CD4-positive, alpha-beta T cell treated with Interleukin-6 for 4 hours (primary cell): ENCODE measurements at regions not wholly inside any gene's neighbourhood (a gene's known extent, or its start where the extent isn't known, plus 50 kb on each side); places are given as distances from the start of the nearest gene placed in this dataset.
A peak's percentile ranks its signal among the peaks of the same experiment; 100 is the strongest.

Experiments
- DNase-seq: peaks from one replicate; pipeline ENCODE4 v3.0.0-alpha.2; 2020; ENCODE audit warnings: mixed read lengths

DNA sequence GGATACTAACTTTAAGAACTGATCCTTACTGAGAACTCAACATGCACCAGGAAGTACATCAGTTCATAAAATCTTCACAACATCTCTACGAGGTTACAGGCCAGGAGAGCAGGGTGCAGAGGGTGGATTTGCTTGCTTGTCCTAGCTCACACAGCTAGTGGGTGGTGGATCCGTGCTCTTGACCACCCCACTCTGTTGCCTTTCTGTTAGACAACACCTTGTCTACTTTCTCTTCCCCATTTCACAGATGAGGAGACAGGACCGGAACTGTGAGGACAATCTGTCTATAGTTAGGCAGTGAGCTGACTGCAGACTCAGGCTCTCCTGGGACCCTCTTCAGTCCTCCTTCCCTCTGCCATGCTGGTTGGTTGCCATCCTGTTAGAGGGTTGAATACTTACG lies 221.7 kb upstream of the TLE3 start:
- no peak for DNase-seq

- no peak for DNase-seq
These were observed 221.1 kb upstream of the TLE3 start for GRCh38 chr15:70318594-70319465.

GRCh38 chr15:70316059-70316600 lies 218.4 kb upstream of the TLE3 start:
- DNase-seq, result no peak

DNA sequence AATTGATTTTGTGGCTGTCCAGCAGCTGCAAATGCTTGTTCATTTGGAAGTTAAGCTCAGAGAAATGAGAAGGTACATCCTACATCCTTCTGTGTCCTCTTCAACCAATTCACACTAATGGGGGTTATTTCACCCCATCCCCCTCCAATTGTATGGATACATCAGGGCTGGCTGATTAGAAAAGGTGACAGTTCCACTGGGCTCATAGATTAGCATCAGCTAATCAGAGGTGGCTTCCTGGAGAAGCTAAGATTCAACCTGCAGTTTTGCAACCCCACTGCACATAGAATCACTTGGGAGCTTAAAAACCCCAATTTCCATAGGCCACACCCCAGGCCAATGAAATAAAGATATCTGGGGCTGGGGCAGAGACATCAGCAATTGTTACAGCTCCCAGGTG lies 217.7 kb upstream of the TLE3 start:
- no peak for DNase-seq

- DNase-seq, result no peak
These were observed 217.0 kb upstream of the TLE3 start for GRCh38 chr15:70314688-70315087.

DNA sequence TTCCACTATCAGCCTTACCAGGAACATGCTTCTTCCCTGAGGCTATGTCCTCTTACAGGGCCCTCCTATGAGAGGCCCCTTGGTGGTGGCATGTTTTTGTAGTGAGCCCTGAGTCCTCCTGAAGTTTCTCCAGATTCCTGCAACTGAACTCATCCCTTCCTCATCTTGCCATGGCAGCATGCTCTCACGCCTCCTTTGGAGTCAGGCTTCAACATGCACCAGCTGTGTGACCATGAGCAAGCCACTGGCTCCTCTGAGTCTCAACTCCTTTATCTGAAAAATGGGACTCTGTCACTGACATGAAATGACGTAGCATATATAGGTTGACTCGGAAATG lies 216.3 kb upstream of the TLE3 start:
- DNase-seq, result no peak

DNA sequence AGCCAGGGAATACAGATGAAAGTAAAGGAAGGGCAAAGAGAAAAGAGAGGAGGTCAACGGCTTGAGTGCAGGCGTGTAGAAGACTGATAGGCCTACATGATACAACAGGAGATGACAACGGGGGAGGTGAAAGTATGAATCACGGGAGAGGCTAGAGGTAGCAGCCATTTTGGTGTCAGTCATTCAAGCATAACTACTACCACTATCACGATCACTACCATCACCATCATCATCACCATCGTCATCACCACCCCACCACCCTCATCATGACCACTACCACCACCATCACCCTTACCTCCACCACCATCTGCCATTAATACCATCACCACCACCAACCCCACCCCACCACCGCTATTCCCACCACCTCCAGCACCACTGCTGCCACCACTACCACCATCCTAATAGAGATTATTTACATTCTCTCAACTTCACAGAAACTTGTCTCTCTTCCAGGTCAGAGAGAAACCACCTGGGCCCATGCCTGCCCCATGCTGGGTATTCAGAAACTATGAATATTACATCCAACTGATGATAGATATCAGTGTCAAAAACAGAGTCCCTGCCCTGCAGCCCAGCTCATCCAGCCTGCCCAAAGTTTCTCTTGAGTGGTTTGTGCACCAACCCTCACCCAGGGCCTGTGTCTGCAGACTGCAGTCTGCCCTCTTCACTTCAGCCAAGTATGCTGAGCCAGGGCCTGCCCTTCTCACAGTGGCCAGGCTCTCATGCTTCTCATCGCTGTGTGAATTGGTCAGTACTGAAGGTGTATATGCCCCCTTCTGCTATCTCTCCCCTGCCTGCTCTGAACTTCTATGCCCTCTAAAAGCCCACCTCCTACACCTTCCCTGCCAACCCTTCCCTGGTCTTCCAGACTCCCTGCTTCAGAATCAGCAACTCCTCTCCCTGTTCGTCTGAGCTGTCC lies 215.6 kb upstream of the TLE3 start:
- no peak for DNase-seq

- no peak for DNase-seq
These were observed 214.1 kb upstream of the TLE3 start for GRCh38 chr15:70311821-70312220.

GRCh38 chr15:70309716-70310115 lies 212.0 kb upstream of the TLE3 start:
- no peak for DNase-seq

- DNase-seq, result no peak
These were observed 211.2 kb upstream of the TLE3 start for GRCh38 chr15:70308735-70309434.

GRCh38 chr15:70308011-70308734 lies 210.5 kb upstream of the TLE3 start:
- peak; percentile 31 for DNase-seq

- no peak for DNase-seq
These were observed 208.9 kb upstream of the TLE3 start for GRCh38 chr15:70306582-70306981.

DNA sequence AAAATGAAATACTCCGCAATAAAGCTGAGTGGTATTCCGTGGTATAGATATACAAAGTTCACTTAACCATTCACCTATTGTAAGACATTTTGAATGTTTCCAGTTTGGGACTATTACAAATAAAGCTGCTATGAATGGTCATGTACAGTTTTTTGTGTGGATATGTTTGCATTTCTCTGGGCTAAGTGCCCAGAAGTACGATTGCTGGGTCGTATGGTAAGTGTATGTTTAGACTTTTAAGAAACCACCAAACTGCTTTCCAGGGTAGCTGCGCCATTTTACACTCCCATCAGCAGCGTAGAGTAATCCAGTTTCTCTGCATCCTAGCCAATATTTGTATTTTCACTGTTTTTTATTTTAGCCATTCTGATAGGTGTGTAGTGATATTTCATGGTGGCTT lies 208.4 kb upstream of the TLE3 start:
- no peak for DNase-seq

DNA sequence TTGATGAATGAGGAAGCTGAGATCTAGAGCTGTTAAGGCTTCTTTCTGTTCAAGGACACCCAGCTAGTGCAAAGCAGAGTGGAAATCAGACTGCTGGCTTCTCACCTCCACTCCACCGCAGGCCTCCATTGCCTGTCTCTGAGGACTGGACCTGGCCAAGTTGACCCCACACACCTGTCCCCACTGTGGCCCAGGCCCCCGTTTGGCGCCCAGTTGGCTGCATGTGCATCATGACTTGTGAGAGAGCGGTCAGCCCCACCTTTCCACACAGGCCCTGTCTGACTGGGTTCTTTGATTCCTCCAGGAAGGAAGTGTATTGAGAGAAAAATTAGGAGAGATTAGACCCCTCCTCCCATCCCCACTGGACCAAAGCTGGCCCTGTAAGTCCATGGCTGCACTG lies 206.3 kb upstream of the TLE3 start:
- DNase-seq, result no peak

GRCh38 chr15:70302360-70302759 lies 204.6 kb upstream of the TLE3 start:
- no peak for DNase-seq

DNA sequence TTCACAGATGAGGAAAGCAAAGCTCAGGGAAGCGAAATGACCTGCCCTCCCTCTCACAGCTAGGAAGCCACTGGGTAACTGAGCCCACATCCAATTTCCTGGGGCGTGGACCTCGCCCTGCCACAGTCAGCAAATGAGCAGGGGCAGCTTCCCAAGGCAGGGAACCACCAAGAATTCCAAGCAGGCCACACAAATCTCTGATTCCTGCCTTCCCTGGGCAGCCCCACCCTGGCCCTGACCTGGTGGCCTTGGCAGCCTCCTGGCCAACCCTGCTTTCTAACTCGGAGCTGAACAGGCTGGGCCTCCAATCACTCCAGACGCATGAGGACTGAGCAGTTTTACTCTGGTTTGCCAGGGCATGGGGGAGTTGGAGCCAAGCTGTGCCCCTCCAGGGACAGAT lies 203.7 kb upstream of the TLE3 start:
- no peak for DNase-seq

- DNase-seq, result peak; percentile 76
These were observed 202.5 kb upstream of the TLE3 start for GRCh38 chr15:70299931-70300869.

DNA sequence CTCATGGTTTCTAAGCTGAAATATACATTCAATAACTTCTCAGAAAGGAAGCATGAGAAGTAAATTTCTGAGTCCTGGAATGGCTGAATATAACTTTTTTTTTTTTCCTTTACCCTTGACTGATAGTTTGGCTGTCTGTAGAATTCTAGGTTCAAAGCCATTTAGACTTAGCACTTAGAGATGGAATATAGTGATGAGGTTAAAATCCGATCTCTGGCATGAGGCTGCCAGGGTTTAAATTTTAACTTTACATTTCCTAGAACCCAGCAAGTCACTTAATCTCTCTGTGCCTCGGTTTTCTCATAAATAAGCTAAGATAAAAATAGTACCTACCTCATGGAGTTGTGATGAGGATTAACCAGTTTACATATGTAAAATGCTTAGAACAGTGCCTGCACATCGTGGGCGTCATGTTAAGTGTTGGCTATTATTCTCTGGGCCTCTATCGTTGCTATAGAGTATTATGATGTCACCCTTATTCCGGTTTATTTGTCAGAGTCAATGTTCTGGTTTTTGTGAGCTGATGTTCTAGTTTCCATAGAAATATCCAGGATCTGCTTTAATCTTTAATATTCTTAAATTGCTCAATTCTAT lies 199.8 kb upstream of the TLE3 start:
- DNase-seq, result no peak

DNA sequence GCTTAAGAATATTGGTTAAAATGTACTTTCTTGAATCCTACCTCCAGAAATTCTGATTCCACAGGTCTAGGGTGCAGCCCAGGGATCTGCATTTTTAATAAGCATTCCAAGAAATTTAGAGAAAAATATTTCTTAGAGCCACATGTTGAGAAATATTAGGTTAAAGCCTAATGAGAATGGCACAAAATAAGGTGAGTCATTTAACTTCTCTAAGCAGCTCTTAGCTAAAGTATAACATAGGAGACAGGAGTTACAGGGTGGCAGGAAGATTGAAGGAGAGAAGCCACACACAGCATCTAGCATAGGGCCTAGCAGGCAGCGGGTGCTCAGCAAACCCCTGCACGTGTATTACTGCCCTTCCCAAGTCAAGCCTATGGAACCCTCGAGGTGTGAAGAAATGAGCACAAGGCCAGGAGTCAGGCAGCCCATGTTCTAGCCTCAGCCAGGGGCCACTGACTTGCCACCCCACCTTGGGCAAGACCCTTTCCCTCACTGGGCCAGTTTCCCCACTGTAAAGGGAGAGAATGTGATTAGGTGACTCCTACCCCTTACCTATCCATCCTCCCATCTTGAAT lies 197.1 kb upstream of the TLE3 start:
- DNase-seq, result no peak
